ENCODE measurements at regions not wholly inside any gene's neighbourhood (a gene's known extent, or its start where the extent isn't known, plus 50 kb on each side); places are given as distances from the start of the nearest gene placed in this dataset.

DNA sequence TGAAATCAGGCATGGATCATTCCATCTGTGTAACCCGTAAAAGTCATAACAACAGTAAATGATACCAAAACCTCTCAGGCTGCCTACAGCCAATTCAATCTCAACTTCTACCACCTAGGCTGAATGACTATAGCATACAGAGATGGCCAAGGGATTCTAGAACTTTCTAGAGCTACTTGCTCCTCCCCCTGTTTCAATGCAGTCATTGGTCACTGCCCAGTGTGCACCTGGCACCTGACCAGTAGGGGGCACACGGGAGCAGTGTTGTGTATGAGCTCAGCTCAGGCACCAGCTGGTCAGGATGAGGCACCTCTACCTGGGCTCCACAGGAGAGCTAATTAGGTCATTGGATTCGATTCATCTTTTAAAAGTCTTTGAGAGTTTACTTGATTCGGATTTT, 86.2 kb downstream of the PLEKHG1 start (continued):
- TF ChIP-seq CREM (IDR thresholded peaks at IDR 0.05; ENCODE audit: low read depth): peak; percentile 57
- no peak for TF ChIP-seq CSDE1 (IDR thresholded peaks at IDR 0.05)
- no peak for TF ChIP-seq ZNF717 (CRISPR knock-in tag; IDR thresholded peaks at IDR 0.05)
- TF ChIP-seq RAD21 (CRISPR knock-in tag; conservative IDR thresholded peaks at IDR 0.05 in 1 of 2, IDR thresholded peaks at IDR 0.05 in 1 of 2): peak; percentile 31 to 63; a peak in 3 of 4 replicates
- TF ChIP-seq, protein P1, sequence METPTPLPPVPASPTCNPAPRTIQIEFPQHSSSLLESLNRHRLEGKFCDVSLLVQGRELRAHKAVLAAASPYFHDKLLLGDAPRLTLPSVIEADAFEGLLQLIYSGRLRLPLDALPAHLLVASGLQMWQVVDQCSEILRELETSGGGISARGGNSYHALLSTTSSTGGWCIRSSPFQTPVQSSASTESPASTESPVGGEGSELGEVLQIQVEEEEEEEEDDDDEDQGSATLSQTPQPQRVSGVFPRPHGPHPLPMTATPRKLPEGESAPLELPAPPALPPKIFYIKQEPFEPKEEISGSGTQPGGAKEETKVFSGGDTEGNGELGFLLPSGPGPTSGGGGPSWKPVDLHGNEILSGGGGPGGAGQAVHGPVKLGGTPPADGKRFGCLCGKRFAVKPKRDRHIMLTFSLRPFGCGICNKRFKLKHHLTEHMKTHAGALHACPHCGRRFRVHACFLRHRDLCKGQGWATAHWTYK (CRISPR knock-in tag; IDR thresholded peaks at IDR 0.05): no peak
- TF ChIP-seq, protein P2, sequence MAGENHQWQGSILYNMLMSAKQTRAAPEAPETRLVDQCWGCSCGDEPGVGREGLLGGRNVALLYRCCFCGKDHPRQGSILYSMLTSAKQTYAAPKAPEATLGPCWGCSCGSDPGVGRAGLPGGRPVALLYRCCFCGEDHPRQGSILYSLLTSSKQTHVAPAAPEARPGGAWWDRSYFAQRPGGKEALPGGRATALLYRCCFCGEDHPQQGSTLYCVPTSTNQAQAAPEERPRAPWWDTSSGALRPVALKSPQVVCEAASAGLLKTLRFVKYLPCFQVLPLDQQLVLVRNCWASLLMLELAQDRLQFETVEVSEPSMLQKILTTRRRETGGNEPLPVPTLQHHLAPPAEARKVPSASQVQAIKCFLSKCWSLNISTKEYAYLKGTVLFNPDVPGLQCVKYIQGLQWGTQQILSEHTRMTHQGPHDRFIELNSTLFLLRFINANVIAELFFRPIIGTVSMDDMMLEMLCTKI (IDR thresholded peaks at IDR 0.05; ENCODE audit: partially characterized antibody): no peak
- TF ChIP-seq NBN (IDR thresholded peaks at IDR 0.05; ENCODE audit: low read depth): no peak
- no peak for TF ChIP-seq CAMTA2 (CRISPR knock-in tag; conservative IDR thresholded peaks at IDR 0.05)
- no peak for TF ChIP-seq RBM39 (optimal IDR thresholded peaks at IDR 0.05; ENCODE audit: low read depth, low read length)

DNA sequence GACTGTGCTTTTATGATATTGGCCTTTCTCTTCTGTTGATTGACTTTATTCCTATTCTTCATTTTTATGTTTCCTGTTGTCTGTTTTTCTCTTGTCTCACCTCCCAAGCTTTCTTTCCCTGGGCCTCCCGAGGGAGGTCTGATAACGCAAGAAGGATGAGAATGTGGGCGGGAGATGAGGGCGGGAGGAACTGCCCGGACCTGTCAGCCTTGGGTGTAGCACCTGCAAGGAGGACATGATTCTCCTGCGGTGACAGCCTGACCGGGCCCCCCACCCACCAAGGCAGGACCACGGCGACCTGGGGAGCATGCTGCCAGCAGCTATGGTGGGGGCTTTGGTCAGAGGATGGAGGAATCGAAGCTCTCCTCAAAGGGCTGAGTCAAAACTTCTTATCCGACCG, 86.9 kb downstream of the PLEKHG1 start:
- no peaks in the 10 kb centered on the region for H3K9me3 ChIP-seq (replicated peaks; ENCODE audit: control insufficient read depth, insufficient read depth, low read depth, low read length)
- H3K4me3 ChIP-seq: no peak overlapping the region
- no peak overlapping the region for H3K4me2 ChIP-seq (ENCODE audit: insufficient read depth, low read length)
- no peaks in the 10 kb centered on the region for H3K79me2 ChIP-seq (ENCODE audit: control insufficient read depth, insufficient read depth, low read length)
- H3K9me1 ChIP-seq (ENCODE audit: control insufficient read depth, insufficient read depth, low read length): no peaks in the 10 kb centered on the region
- no peaks in the 10 kb centered on the region for H4K20me1 ChIP-seq (replicated peaks; ENCODE audit: control insufficient read depth, insufficient read depth, low read length)
- no peak; the same call in 2 of the 3 replicates for ATAC-seq
- H3K27me3 ChIP-seq (ENCODE audit: control insufficient read depth in 2 of 2, insufficient read depth in 2 of 2, low read length in 2 of 2): peaks cover 27 to 42% of the 10 kb centered on the region in 2 experiments; a peak in 4 of 5 replicates
- CTCF ChIA-PET (ENCODE audit: low intra/inter-chr PET ratio): interaction anchor here (1.6 kb wide), 1 partner anchor 128 kb away, joined by 7 read pairs; no protein-coding TSS in a partner anchor
- intact Hi-C loops (cut with micrococcal nuclease): loop anchor here (2.0 to 5.0 kb wide), 3 partner anchors 56 to 128 kb away; no protein-coding TSS in a partner anchor
- no peak for FAIRE-seq
- H3K4me1 ChIP-seq (replicated peaks in 1 of 2; ENCODE audit: control insufficient read depth in 2 of 2, insufficient read depth in 2 of 2, low read length in 2 of 2): no peaks in the 10 kb centered on the region
- no peak overlapping the region for H3K27ac ChIP-seq (ENCODE audit: extremely low read depth, low read depth, low read length)
- no TSS peak for BruUV-seq (replicated peaks)
- H2AFZ ChIP-seq (ENCODE audit: low read depth, low read length): no peak overlapping the region
- under 1% methylated on average over 11 of the region's 12 CpGs for whole genome bisulfite sequencing (ENCODE audit: insufficient coverage, low coverage, missing lambda C conversion rate)
- in situ Hi-C loops (cut with MboI): no loop called here
- POLR2A ChIA-PET: interaction anchor here (0.7 to 1.1 kb wide), 2 partner anchors 9 to 206 kb away, joined by 3 to 4 read pairs; no protein-coding TSS in a partner anchor
- H3K9ac ChIP-seq (ENCODE audit: insufficient read depth in 1 of 2, low read depth in 2 of 2, low read length in 2 of 2): no peak overlapping the region
- DNase-seq (ENCODE audit: extremely low read depth in 1 of 4, low spot score in 3 of 4): no peak
- no peaks in the 10 kb centered on the region for H3K36me3 ChIP-seq (ENCODE audit: control insufficient read depth, insufficient read depth, low read length)
- TF ChIP-seq ZKSCAN3 (CRISPR knock-in tag; IDR thresholded peaks at IDR 0.05) (no peak), ASH1L (IDR thresholded peaks at IDR 0.05; ENCODE audit: borderline replicate concordance, low read depth, partially characterized antibody) (no peak)
